ENCODE measurements at regions not wholly inside any gene's neighbourhood (a gene's known extent, or its start where the extent isn't known, plus 50 kb on each side); places are given as distances from the start of the nearest gene placed in this dataset.

- no peak for TF ChIP-seq CTCF (IDR thresholded peaks at IDR 0.05)
- intact Hi-C loops (cut with DNase I), result no loop called here
- H3K27ac ChIP-seq, result no peak overlapping the region
- H3K9ac ChIP-seq (ENCODE audit: low read depth in 2 of 2, low read length in 2 of 2), result no peak overlapping the region
- no peak for DNase-seq
- no peak overlapping the region for H3K4me3 ChIP-seq
- no peaks in the 10 kb centered on the region for H3K27me3 ChIP-seq
- no peaks in the 10 kb centered on the region for H3K9me3 ChIP-seq
- no peaks in the 10 kb centered on the region for H3K4me1 ChIP-seq
- H3K36me3 ChIP-seq, result no peaks in the 10 kb centered on the region
These were observed 179.9 kb downstream of the PLOD2 start for GRCh38 chr3:145981056-145981455.

DNA sequence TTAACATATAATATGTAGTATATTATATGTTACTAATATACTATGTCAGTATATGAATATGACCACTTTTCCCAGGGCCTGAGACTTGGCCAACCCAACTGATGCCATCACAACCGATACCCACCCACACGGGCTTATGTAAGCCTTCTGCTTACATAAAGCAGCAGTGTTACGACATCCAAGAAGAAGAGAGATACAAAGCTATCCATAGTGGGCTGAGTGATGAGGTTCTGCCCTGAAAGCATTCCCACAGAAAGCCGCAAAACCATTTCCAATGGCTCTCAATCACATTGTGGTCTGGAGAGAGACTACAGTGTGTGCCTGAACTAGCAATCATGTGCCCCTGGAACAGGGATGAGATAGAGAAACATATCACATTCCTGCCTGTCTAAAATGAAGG, 177.9 kb downstream of the PLOD2 start:
- H3K27me3 ChIP-seq, result no peaks in the 10 kb centered on the region
- no peak overlapping the region for H3K9ac ChIP-seq (ENCODE audit: low read depth in 2 of 2, low read length in 2 of 2)
- DNase-seq, result no peak
- no peaks in the 10 kb centered on the region for H3K36me3 ChIP-seq
- no peaks in the 10 kb centered on the region for H3K4me1 ChIP-seq
- intact Hi-C loops (cut with DNase I), result no loop called here
- H3K9me3 ChIP-seq, result no peaks in the 10 kb centered on the region
- TF ChIP-seq CTCF (IDR thresholded peaks at IDR 0.05), result no peak
- H3K27ac ChIP-seq, result no peak overlapping the region
- no peak overlapping the region for H3K4me3 ChIP-seq

Measured in colonic mucosa (tissue), 4 donors.